ENCODE measurements at regions not wholly inside any gene's neighbourhood (a gene's known extent, or its start where the extent isn't known, plus 50 kb on each side); places are given as distances from the start of the nearest gene placed in this dataset.

GRCh38 chr1:99527078-99527477 is 118.8 kb upstream of the PALMD start:
- DNase-seq, result no peak
- intact Hi-C loops (cut with DNase I), result no loop called here

GRCh38 chr1:99527545-99527944 is 118.4 kb upstream of the PALMD start:
- intact Hi-C loops (cut with DNase I), result no loop called here
- no peak for DNase-seq

GRCh38 chr1:99529002-99529401 is 116.9 kb upstream of the PALMD start:
- intact Hi-C loops (cut with DNase I), result no loop called here
- no peak for DNase-seq

- no peak for DNase-seq
- intact Hi-C loops (cut with DNase I), result no loop called here
Observed at GRCh38 chr1:99531578-99532275, 114.2 kb upstream of the PALMD start.

- intact Hi-C loops (cut with DNase I), result no loop called here
- DNase-seq, result no peak
Observed at GRCh38 chr1:99532276-99532580, 113.7 kb upstream of the PALMD start.

GRCh38 chr1:99533909-99534637 is 111.8 kb upstream of the PALMD start:
- intact Hi-C loops (cut with DNase I), result no loop called here
- DNase-seq, result no peak

- intact Hi-C loops (cut with DNase I), result no loop called here
- no peak for DNase-seq
Observed at GRCh38 chr1:99534638-99534930, 111.3 kb upstream of the PALMD start.

- intact Hi-C loops (cut with DNase I), result no loop called here
- peak in 1 of 42 donors; percentile 36 for DNase-seq
Observed at GRCh38 chr1:99535470-99536164, 110.3 kb upstream of the PALMD start.

GRCh38 chr1:99537886-99538617 is 107.9 kb upstream of the PALMD start:
- no peak for DNase-seq
- intact Hi-C loops (cut with DNase I), result no loop called here

- DNase-seq, result no peak
- intact Hi-C loops (cut with DNase I), result no loop called here
Observed at GRCh38 chr1:99538618-99538956, 107.3 kb upstream of the PALMD start.

GRCh38 chr1:99539131-99539530 is 106.8 kb upstream of the PALMD start:
- no peak for DNase-seq
- intact Hi-C loops (cut with DNase I), result no loop called here

GRCh38 chr1:99540744-99541143 is 105.2 kb upstream of the PALMD start:
- intact Hi-C loops (cut with DNase I), result no loop called here
- no peak for DNase-seq

GRCh38 chr1:99544328-99544727 is 101.6 kb upstream of the PALMD start:
- DNase-seq, result no peak
- intact Hi-C loops (cut with DNase I), result no loop called here

- intact Hi-C loops (cut with DNase I), result no loop called here
- no peak for DNase-seq
Observed at GRCh38 chr1:99546432-99547416, 99.2 kb upstream of the PALMD start.

- intact Hi-C loops (cut with DNase I), result no loop called here
- DNase-seq, result no peak
Observed at GRCh38 chr1:99548943-99549605, 96.8 kb upstream of the PALMD start.

GRCh38 chr1:99550198-99550597 is 95.7 kb upstream of the PALMD start:
- DNase-seq, result no peak
- intact Hi-C loops (cut with DNase I), result no loop called here

- intact Hi-C loops (cut with DNase I), result no loop called here
- DNase-seq, result no peak
Observed at GRCh38 chr1:99551812-99552614, 93.9 kb upstream of the PALMD start.

- no peak for DNase-seq
- intact Hi-C loops (cut with DNase I), result no loop called here
Observed at GRCh38 chr1:99553301-99553700, 92.6 kb upstream of the PALMD start.

All from head of caudate nucleus (tissue), 42 donors.